B cell (primary cell): ENCODE measurements at regions not wholly inside any gene's neighbourhood (a gene's known extent, or its start where the extent isn't known, plus 50 kb on each side); places are given as distances from the start of the nearest gene placed in this dataset.

Experiments used
- ATAC-seq: fragments of 200-7000 bp; cut with Tn5 transposase; one replicate; pipeline ENCODE4 v1.10.0; 2021; ENCODE audit warnings: low read depth, mild to moderate bottlenecking, moderate number of reproducible peaks, moderate library complexity
- CTCF ChIA-PET: fragments of 350-600 bp; sonication (Branson Sonifier 250); formaldehyde crosslinking; loops from one replicate; lab custom pipeline; 2021; ENCODE audit warnings: antibody characterized with exemption, inconsistent platforms; lab: Charles Lee
- POLR2A ChIA-PET: fragments of 350-600 bp; sonication (Branson Sonifier 250); formaldehyde crosslinking; loops from one replicate; lab custom pipeline; 2021; ENCODE audit warnings: antibody characterized with exemption; lab: Charles Lee
- DNase-seq: peaks from one replicate; pipeline ENCODE4 v3.0.0; 2013
- H2AFZ ChIP-seq: 2 replicates; pipeline ENCODE4 v1.6.1; 2012; ENCODE audit warnings: mild to moderate bottlenecking, low read depth, low read length; ENCODE audit not compliant: insufficient read depth, poor library complexity, severe bottlenecking
- H3K27ac ChIP-seq, 2 donors: 1 replicate in 1 of 2; 2 replicates in 1 of 2; pipeline ENCODE4 v1.5.1; 2012 to 2013; ENCODE audit warnings: low read length in 2 of 2, mild to moderate bottlenecking in 2 of 2, moderate library complexity in 1 of 2
- H3K27me3 ChIP-seq, 4 experiments: fragments of 200-600 bp in 1 of 4; sonication (generic) in 1 of 4; replicated peaks in 1 of 4; 1 replicate in 2 of 4; 2 replicates in 2 of 4; pipeline versions ENCODE4 v1.6.1 to v1.7.0; 2013 to 2016; ENCODE audit warnings: low read length in 3 of 4, mild to moderate bottlenecking in 2 of 4, mixed read lengths in 1 of 4, moderate library complexity in 1 of 4; ENCODE audit not compliant: insufficient read depth in 4 of 4, control insufficient read depth in 3 of 4; ENCODE audit errors: control extremely low read depth in 1 of 4
- H3K36me3 ChIP-seq, 2 experiments: replicated peaks in 1 of 2; 1 replicate in 1 of 2; 2 replicates in 1 of 2; pipeline versions ENCODE4 v1.6.1 to v1.7.1; 2013; ENCODE audit warnings: low read length in 1 of 2; ENCODE audit not compliant: insufficient read depth in 2 of 2, control insufficient read depth in 1 of 2; ENCODE audit errors: control extremely low read depth in 1 of 2, extremely low read depth in 1 of 2
- H3K4me1 ChIP-seq, 2 donors: fragments of 200-600 bp in 1 of 2; sonication (generic) in 1 of 2; 1 replicate in 1 of 2; 2 replicates in 1 of 2; pipeline versions ENCODE4 v1.5.1 to v1.6.1; 2013 to 2017; ENCODE audit warnings: low read length in 2 of 2; ENCODE audit not compliant: control insufficient read depth in 2 of 2, insufficient read depth in 2 of 2
- H3K4me2 ChIP-seq: replicated peaks from 2 replicates; pipeline ENCODE3; 2012; ENCODE audit warnings: mild to moderate bottlenecking, low read depth, low read length; ENCODE audit not compliant: poor library complexity, severe bottlenecking
- H3K4me3 ChIP-seq, 5 experiments: fragments of 200-600 bp in 1 of 5; sonication (generic) in 1 of 5; 1 replicate in 3 of 5; 2 replicates in 2 of 5; pipeline versions ENCODE4 v1.5.1 to v1.7.0; 2011 to 2016; ENCODE audit warnings: low read length in 4 of 5, mild to moderate bottlenecking in 4 of 5, low read depth in 2 of 5, control low read depth in 1 of 5, moderate library complexity in 1 of 5; ENCODE audit not compliant: insufficient read depth in 1 of 5; ENCODE audit errors: control extremely low read depth in 1 of 5, extremely low read depth in 1 of 5
- H3K79me2 ChIP-seq: fragments of 200-600 bp; sonication (generic); one replicate; pipeline ENCODE4 v1.6.0; 2016; ENCODE audit warnings: low read length; ENCODE audit not compliant: control insufficient read depth, insufficient read depth
- H3K9ac ChIP-seq: fragments of 200-600 bp; sonication (generic); 2 replicates; pipeline ENCODE4 v1.6.1; 2017; ENCODE audit warnings: mild to moderate bottlenecking, low read length, moderate library complexity
- H3K9me3 ChIP-seq, 3 donors: one replicate each; pipeline versions ENCODE4 v1.6.1 to v1.7.1; 2013; ENCODE audit warnings: low read length in 2 of 3; ENCODE audit not compliant: control insufficient read depth in 2 of 3, insufficient read depth in 1 of 3; ENCODE audit errors: control extremely low read depth in 1 of 3
- H4K20me1 ChIP-seq: 2 replicates; pipeline ENCODE4 v1.6.0; 2012; ENCODE audit warnings: mild to moderate bottlenecking, low read length; ENCODE audit not compliant: insufficient read depth, control insufficient read depth, poor library complexity, severe bottlenecking
- H3K27ac Mint-ChIP-seq: one replicate; pipeline ENCODE4 v1.8.0; 2021; ENCODE audit warnings: mixed read lengths
- H3K27me3 Mint-ChIP-seq: one replicate; pipeline ENCODE4 v1.8.0; 2021; ENCODE audit warnings: mixed read lengths
- H3K4me1 Mint-ChIP-seq: one replicate; pipeline ENCODE4 v1.8.0; 2021; ENCODE audit warnings: mixed read lengths
- H3K4me3 Mint-ChIP-seq: one replicate; pipeline ENCODE4 v1.8.0; 2021; ENCODE audit warnings: mixed read lengths
- H3K9me3 Mint-ChIP-seq: one replicate; pipeline ENCODE4 v1.8.0; 2022; ENCODE audit warnings: mixed read lengths; ENCODE audit not compliant: insufficient read depth
- CTCF ChIP-seq: fragments of 200-600 bp; IDR thresholded peaks from one replicate; pipeline ENCODE4 v1.8.0; 2022; ENCODE audit warnings: antibody characterized with exemption, mild to moderate bottlenecking
- EZH2 ChIP-seq: IDR thresholded peaks from 2 replicates; pipeline ENCODE4 v1.6.1; 2012; ENCODE audit warnings: borderline replicate concordance, low read depth, mild to moderate bottlenecking, moderate library complexity, low read length; ENCODE audit not compliant: insufficient read depth, poor library complexity, severe bottlenecking
- WGBS: methylation state at CpG from one replicate; pipeline ENCODE4 v1.1.5; 2013; ENCODE audit warnings: missing lambda C conversion rate; ENCODE audit not compliant: insufficient coverage; 5-methylcytosine and 5-hydroxymethylcytosine counted together
- intact Hi-C: fragments of 100-400 bp; cut with micrococcal nuclease; formaldehyde crosslinking; loops from one replicate; pipeline ENCODE4 v1.10.0; 2022

GRCh38 chr11:106619320-106619990 lies 398.8 kb downstream of the GUCY1A2 start:
- Histone ChIP-seq H3K36me3 (no peaks in the 10 kb centered on the region), H3K9me3 (no peaks in the 10 kb centered on the region), H3K79me2 (no peaks in the 10 kb centered on the region), H3K9ac (no peak overlapping the region), H2AFZ (no peak overlapping the region), H3K4me3 (no peak overlapping the region), H3K4me2 (no peak overlapping the region), H3K4me1 (no peaks in the 10 kb centered on the region), H3K27ac (no peak overlapping the region), H3K27me3 (no peaks in the 10 kb centered on the region), H4K20me1 (no peaks in the 10 kb centered on the region)
- no CpG with 5 or more reads among the region's 2 CpGs for WGBS
- Mint-ChIP-seq H3K4me3 (no peak overlapping the region), H3K27ac (no peak overlapping the region), H3K4me1 (no peaks in the 10 kb centered on the region), H3K9me3 (peaks cover 2% of the 10 kb centered on the region), H3K27me3 (no peaks in the 10 kb centered on the region)
- ChIA-PET POLR2A (no interaction called here), CTCF (no interaction called here)
- DNase-seq (no peak), ATAC-seq (no peak)
- intact Hi-C loops = no loop called here
- TF ChIP-seq EZH2 = no peak
- no peak for TF ChIP-seq CTCF

GRCh38 chr11:106621484-106621883 lies 396.8 kb downstream of the GUCY1A2 start:
- Mint-ChIP-seq H3K4me1 (no peaks in the 10 kb centered on the region), H3K9me3 (peaks cover 2% of the 10 kb centered on the region), H3K27me3 (no peaks in the 10 kb centered on the region), H3K4me3 (no peak overlapping the region), H3K27ac (no peak overlapping the region)
- CTCF ChIA-PET = no interaction called here
- H2AFZ ChIP-seq = no peak overlapping the region
- no peak overlapping the region for H3K9ac ChIP-seq
- H3K36me3 ChIP-seq = no peaks in the 10 kb centered on the region
- DNase-seq (no peak), ATAC-seq (no peak)
- no peaks in the 10 kb centered on the region for H3K79me2 ChIP-seq
- no peaks in the 10 kb centered on the region for H3K27me3 ChIP-seq
- no peaks in the 10 kb centered on the region for H4K20me1 ChIP-seq
- intact Hi-C loops = no loop called here
- H3K4me3 ChIP-seq = no peak overlapping the region
- H3K4me2 ChIP-seq = no peak overlapping the region
- H3K27ac ChIP-seq = no peak overlapping the region
- H3K9me3 ChIP-seq = no peaks in the 10 kb centered on the region
- 81% methylated on average over 2 of the region's 3 CpGs for WGBS
- TF ChIP-seq CTCF (no peak), EZH2 (no peak)
- no peaks in the 10 kb centered on the region for H3K4me1 ChIP-seq
- POLR2A ChIA-PET = no interaction called here
